GM23338 (cell line): ENCODE measurements at regions not wholly inside any gene's neighbourhood (a gene's known extent, or its start where the extent isn't known, plus 50 kb on each side); places are given as distances from the start of the nearest gene placed in this dataset.

Experiments
- CREB1 ChIP-seq: fragments of 250-450 bp; sonication (Bioruptor Pico); IDR thresholded peaks from 2 replicates; pipeline ENCODE4 v1.5.0; 2020; ENCODE audit warnings: low read depth, mild to moderate bottlenecking, moderate library complexity
- CTCF ChIP-seq, 2 experiments: fragments of 200-600 bp in 1 of 2; sonication (generic) in 1 of 2; conservative IDR thresholded peaks; 2 replicates each; pipeline versions ENCODE4 v1.5.1 to v1.6.1; 2016 to 2017; ENCODE audit warnings: antibody characterized with exemption in 2 of 2, low read depth in 2 of 2, mild to moderate bottlenecking in 2 of 2, moderate library complexity in 1 of 2
- EZH2phosphoT487 ChIP-seq: fragments of 200-600 bp; sonication (generic); IDR thresholded peaks from one replicate; pipeline ENCODE4 v1.8.1; 2018; ENCODE audit warnings: antibody characterized with exemption; ENCODE audit not compliant: unreplicated experiment
- POLR2AphosphoS5 ChIP-seq: IDR thresholded peaks from 2 replicates; pipeline ENCODE4 v1.6.1; 2016; ENCODE audit warnings: antibody characterized with exemption, low read depth

GRCh38 chr7:26609532-26609931, 254.9 kb downstream of the SKAP2 start:
- TF ChIP-seq CTCF (conservative IDR thresholded peaks at IDR 0.05; ENCODE audit: low read depth in 2 of 2): no peak
- no peak for TF ChIP-seq POLR2AphosphoS5
- no peak for TF ChIP-seq CREB1 (CRISPR knock-in tag)
- TF ChIP-seq EZH2phosphoT487: no peak
